A549 (cell line): ENCODE measurements at regions not wholly inside any gene's neighbourhood (a gene's known extent, or its start where the extent isn't known, plus 50 kb on each side); places are given as distances from the start of the nearest gene placed in this dataset.

Experiments
- ATAC-seq, 2 experiments: fragments of 200-7000 bp in 1 of 2; fragments of >200 bp in 1 of 2; cut with Nextera tagmentation in 1 of 2; cut with Tn5 transposase in 1 of 2; 3 replicates each; pipeline versions ENCODE4 v1.8.0 to v1.9.1; 2018 to 2020; ENCODE audit warnings: mild to moderate bottlenecking in 1 of 2, moderate library complexity in 1 of 2
- CTCF ChIA-PET: fragments of 300-600 bp; sonication (Branson Sonifier 250); formaldehyde crosslinking; extraction: SDS; loops from one replicate; lab custom pipeline; 2021; ENCODE audit warnings: antibody characterized with exemption, inconsistent platforms; lab: Yijun Ruan, JAX
- POLR2A ChIA-PET: fragments of 350-600 bp; formaldehyde crosslinking; extraction: SDS; loops from one replicate; lab custom pipeline; 2021; ENCODE audit warnings: antibody characterized with exemption, inconsistent platforms; lab: Yijun Ruan, JAX
- DNase-seq, 2 experiments: peaks; one replicate each; pipeline versions ENCODE4 v3.0.0 to v3.0.0-alpha.2; 2011 to 2016; ENCODE audit warnings: low read depth in 1 of 2, low spot score in 1 of 2
- FAIRE-seq: peaks from 2 replicates; lab custom pipeline; 2011; peaks lifted over from hg19 to GRCh38; lab: Jason Lieb, UNC
- H3K27ac ChIP-seq, 2 experiments: fragments of >200 bp; sonication (Bioruptor Twin); formaldehyde crosslinking; 3 replicates each; pipeline ENCODE4 v1.5.1; 2016 to 2017
- H3K4me1 ChIP-seq: fragments of >200 bp; sonication (Bioruptor Twin); formaldehyde crosslinking; 3 replicates; pipeline ENCODE4 v1.6.1; 2016
- H3K4me2 ChIP-seq: fragments of >200 bp; sonication (Bioruptor Twin); formaldehyde crosslinking; 3 replicates; pipeline ENCODE4 v1.6.1; 2016
- H3K4me3 ChIP-seq: fragments of >200 bp; sonication (Bioruptor Twin); formaldehyde crosslinking; 3 replicates; pipeline ENCODE4 v1.5.1; 2016
- H3K9me3 ChIP-seq: fragments of >200 bp; sonication (Bioruptor Twin); formaldehyde crosslinking; 3 replicates; pipeline ENCODE4 v1.6.1; 2016
- BCL3 ChIP-seq: fragments of >200 bp; sonication (Bioruptor Twin); formaldehyde crosslinking; IDR thresholded peaks from 3 replicates; pipeline ENCODE4 v1.6.1; 2016
- BHLHE40 ChIP-seq: IDR thresholded peaks from 2 replicates; pipeline ENCODE4 v1.6.1; 2012; ENCODE audit warnings: low read depth, low read length, inconsistent platforms
- CBX8 ChIP-seq: fragments of 200-600 bp; sonication (generic); IDR thresholded peaks from 2 replicates; pipeline ENCODE4 v1.6.1; 2016
- CTCF ChIP-seq: fragments of >200 bp; sonication (Bioruptor Twin); formaldehyde crosslinking; IDR thresholded peaks from 3 replicates; pipeline ENCODE4 v1.5.1; 2016
- E2F6 ChIP-seq: IDR thresholded peaks from 2 replicates; pipeline ENCODE4 v1.6.1; 2012; ENCODE audit warnings: low read depth, borderline replicate concordance
- EHMT2 ChIP-seq: fragments of 200-600 bp; sonication (generic); IDR thresholded peaks from 2 replicates; pipeline ENCODE4 v1.6.1; 2016; ENCODE audit warnings: antibody characterized with exemption, low read depth, mild to moderate bottlenecking, moderate library complexity
- ELK1 ChIP-seq: fragments of 150-350 bp; IDR thresholded peaks from 2 replicates; pipeline ENCODE4 v1.6.1; 2014; ENCODE audit warnings: low read depth, mild to moderate bottlenecking, low read length
- EP300 ChIP-seq, 2 experiments: fragments of >200 bp; sonication (Bioruptor Twin); formaldehyde crosslinking; IDR thresholded peaks; 2 replicates in 1 of 2; 3 replicates in 1 of 2; pipeline ENCODE4 v1.6.1; 2016 to 2017
- FOSB ChIP-seq: fragments of 250-450 bp; sonication (Bioruptor Pico); IDR thresholded peaks from 2 replicates; pipeline ENCODE4 v1.5.0; 2020; ENCODE audit warnings: mild to moderate bottlenecking, moderate library complexity
- GATA3 ChIP-seq: IDR thresholded peaks from 2 replicates; pipeline ENCODE4 v1.6.1; 2012; ENCODE audit warnings: borderline replicate concordance
- HEYL ChIP-seq: fragments of 250-450 bp; sonication (Bioruptor Pico); IDR thresholded peaks from 2 replicates; pipeline ENCODE4 v1.8.0; 2021; ENCODE audit warnings: mild to moderate bottlenecking, moderate library complexity
- HOXB13 ChIP-seq: fragments of 250-450 bp; sonication (Bioruptor Pico); IDR thresholded peaks from 2 replicates; pipeline ENCODE4 v1.5.0; 2020; ENCODE audit warnings: low read depth, mild to moderate bottlenecking, moderate library complexity
- JUN ChIP-seq, 2 experiments: fragments of >200 bp; sonication (Bioruptor Twin); formaldehyde crosslinking; IDR thresholded peaks; 2 replicates in 1 of 2; 3 replicates in 1 of 2; pipeline ENCODE4 v1.6.1; 2016 to 2017
- JUNB ChIP-seq: fragments of >200 bp; sonication (Bioruptor Twin); formaldehyde crosslinking; IDR thresholded peaks from 2 replicates; pipeline ENCODE4 v1.6.1; 2016
- KDM5A ChIP-seq: fragments of 200-600 bp; sonication (generic); IDR thresholded peaks from 2 replicates; pipeline ENCODE4 v1.6.1; 2016; ENCODE audit warnings: antibody characterized with exemption, mild to moderate bottlenecking
- NPAS2 ChIP-seq: fragments of 250-450 bp; sonication (Bioruptor Pico); IDR thresholded peaks from 2 replicates; pipeline ENCODE4 v1.8.0; 2022; ENCODE audit warnings: mild to moderate bottlenecking, moderate library complexity, borderline replicate concordance
- PBX3 ChIP-seq: IDR thresholded peaks from 2 replicates; pipeline ENCODE4 v1.6.1; 2012
- PHF8 ChIP-seq: fragments of 200-600 bp; sonication (generic); IDR thresholded peaks from 2 replicates; pipeline ENCODE4 v1.6.1; 2016; ENCODE audit warnings: low read depth, mild to moderate bottlenecking, antibody characterized with exemption, moderate library complexity, borderline replicate concordance
- POLR2A ChIP-seq: IDR thresholded peaks from 2 replicates; pipeline ENCODE4 v1.6.1; 2012; ENCODE audit warnings: mild to moderate bottlenecking, low read length
- POLR2AphosphoS2 ChIP-seq: conservative IDR thresholded peaks from 2 replicates; pipeline ENCODE4 v1.6.1; 2012; ENCODE audit warnings: low read length, improper control_type of control experiment, inconsistent platforms
- REST ChIP-seq: fragments of 200-600 bp; sonication (generic); IDR thresholded peaks from 2 replicates; pipeline ENCODE4 v1.6.1; 2016; ENCODE audit warnings: antibody characterized with exemption, mild to moderate bottlenecking, moderate library complexity
- RFX5 ChIP-seq: fragments of 450-650 bp; IDR thresholded peaks from 2 replicates; pipeline ENCODE4 v1.7.1; 2014; ENCODE audit warnings: antibody characterized with exemption, mild to moderate bottlenecking, moderate library complexity
- RNF2 ChIP-seq: fragments of 200-600 bp; sonication (generic); IDR thresholded peaks from 2 replicates; pipeline ENCODE4 v1.6.1; 2016; ENCODE audit warnings: low read depth, mild to moderate bottlenecking, antibody characterized with exemption, moderate library complexity, borderline replicate concordance
- TFCP2L1 ChIP-seq: fragments of 250-450 bp; sonication (Bioruptor Pico); IDR thresholded peaks from 2 replicates; pipeline ENCODE4 v1.5.0; 2021; ENCODE audit warnings: mild to moderate bottlenecking
- USF2 ChIP-seq: fragments of 450-650 bp; IDR thresholded peaks from 2 replicates; pipeline ENCODE4 v1.6.1; 2014; ENCODE audit warnings: antibody characterized with exemption
- ZC3H11A ChIP-seq: fragments of 450-650 bp; IDR thresholded peaks from 2 replicates; pipeline ENCODE4 v1.6.1; 2014; ENCODE audit warnings: antibody characterized with exemption, mild to moderate bottlenecking
- ZSCAN20 ChIP-seq: fragments of 250-450 bp; sonication (Bioruptor Pico); IDR thresholded peaks from 2 replicates; pipeline ENCODE4 v1.8.0; 2022; ENCODE audit warnings: mild to moderate bottlenecking, moderate library complexity
- WGBS: methylation state at CpG from one replicate; pipeline ENCODE4 v1.1.6; 2017; ENCODE audit errors: missing lambda C conversion rate; 5-methylcytosine and 5-hydroxymethylcytosine counted together

GRCh38 chr3:53401154-53401553 is 53.8 kb upstream of the DCP1A start:
- DNase-seq (no peak), ATAC-seq (no peak), FAIRE-seq (no peak)
- Histone ChIP-seq H3K4me2 (no peak overlapping the region), H3K9me3 (no peaks in the 10 kb centered on the region), H3K4me1 (no peaks in the 10 kb centered on the region), H3K27ac (no peak overlapping the region), H3K4me3 (no peak overlapping the region)
- ChIA-PET CTCF (no interaction called here), POLR2A (no interaction called here)
- no peak for TF ChIP-seq JUN (IDR thresholded peaks at IDR 0.05)
- no peak for TF ChIP-seq PBX3
- no peak for TF ChIP-seq EP300 (IDR thresholded peaks at IDR 0.05)
- TF ChIP-seq NPAS2 (CRISPR knock-in tag) = no peak
- no peak for TF ChIP-seq ZSCAN20
- TF ChIP-seq REST = no peak
- no peak for TF ChIP-seq BHLHE40
- TF ChIP-seq EHMT2 = no peak
- TF ChIP-seq HEYL (CRISPR knock-in tag) = no peak
- no peak for TF ChIP-seq KDM5A
- TF ChIP-seq RFX5 = no peak
- no peak for TF ChIP-seq HOXB13 (CRISPR knock-in tag)
- no peak for TF ChIP-seq CTCF
- no peak for TF ChIP-seq GATA3
- TF ChIP-seq FOSB (CRISPR knock-in tag) = no peak
- no peak for TF ChIP-seq ZC3H11A
- no peak for TF ChIP-seq POLR2AphosphoS2
- no peak for TF ChIP-seq BCL3
- TF ChIP-seq TFCP2L1 (CRISPR knock-in tag) = no peak
- TF ChIP-seq CBX8 = no peak
- 18% methylated on average over 1 of the region's 1 CpG for WGBS

- ATAC-seq (no peak), FAIRE-seq (no peak), DNase-seq (no peak)
- WGBS = 85% methylated on average over 3 of the region's 3 CpGs
- CTCF ChIA-PET = no interaction called here
- POLR2A ChIA-PET = no interaction called here
- no peaks in the 10 kb centered on the region for H3K4me1 ChIP-seq
- no peak overlapping the region for H3K4me2 ChIP-seq
- no peaks in the 10 kb centered on the region for H3K9me3 ChIP-seq
- no peak overlapping the region for H3K4me3 ChIP-seq
- H3K27ac ChIP-seq = no peak overlapping the region
- TF ChIP-seq ELK1 (no peak), RNF2 (no peak), E2F6 (no peak), USF2 (no peak), POLR2A (no peak), PHF8 (no peak), CTCF (no peak), JUNB (no peak), HEYL (CRISPR knock-in tag) (no peak), NPAS2 (CRISPR knock-in tag) (no peak)
Measured at GRCh38 chr3:53402326-53402725, 55.0 kb upstream of the DCP1A start.
